Endometrial microvascular endothelial cells (primary cell): ENCODE measurements at regions not wholly inside any gene's neighbourhood (a gene's known extent, or its start where the extent isn't known, plus 50 kb on each side); places are given as distances from the start of the nearest gene placed in this dataset.

Experiments used
- in situ Hi-C: cut with HindIII; loops from 2 replicates; pipeline ENCODE4 v1.10.0; 2017; ENCODE audit warnings: low sequenced_read_pairs, low pct_unique_long_range_greater_than_20kb; ENCODE audit errors: inconsistent ontology term

GRCh38 chr6:44717431-44717830 lies 329.9 kb downstream of the CDC5L start:
- in situ Hi-C loops, result no loop called here

GRCh38 chr6:44721954-44722578 lies 334.6 kb downstream of the CDC5L start:
- in situ Hi-C loops, result no loop called here

- in situ Hi-C loops, result no loop called here
These were observed 335.2 kb downstream of the CDC5L start for GRCh38 chr6:44722736-44723135.

GRCh38 chr6:44723439-44724197 lies 336.1 kb downstream of the CDC5L start:
- in situ Hi-C loops, result no loop called here

GRCh38 chr6:44725070-44725469 lies 337.6 kb downstream of the CDC5L start:
- in situ Hi-C loops, result no loop called here

GRCh38 chr6:44727651-44728630 lies 340.4 kb downstream of the CDC5L start:
- in situ Hi-C loops, result no loop called here

- in situ Hi-C loops, result no loop called here
These were observed 343.4 kb downstream of the CDC5L start for GRCh38 chr6:44730771-44731391.

- in situ Hi-C loops, result no loop called here
These were observed 344.1 kb downstream of the CDC5L start for GRCh38 chr6:44731485-44732095.

- in situ Hi-C loops, result no loop called here
These were observed 344.7 kb downstream of the CDC5L start for GRCh38 chr6:44732243-44732642.

GRCh38 chr6:44733126-44733525 lies 345.6 kb downstream of the CDC5L start:
- in situ Hi-C loops, result no loop called here

- in situ Hi-C loops, result no loop called here
These were observed 346.4 kb downstream of the CDC5L start for GRCh38 chr6:44733868-44734267.

- in situ Hi-C loops, result no loop called here
These were observed 347.6 kb downstream of the CDC5L start for GRCh38 chr6:44734886-44735629.

- in situ Hi-C loops, result no loop called here
These were observed 348.1 kb downstream of the CDC5L start for GRCh38 chr6:44735630-44735963.

- in situ Hi-C loops, result no loop called here
These were observed 349.8 kb downstream of the CDC5L start for GRCh38 chr6:44737341-44737740.

- in situ Hi-C loops, result no loop called here
These were observed 350.5 kb downstream of the CDC5L start for GRCh38 chr6:44737829-44738528.

- in situ Hi-C loops, result no loop called here
These were observed 351.2 kb downstream of the CDC5L start for GRCh38 chr6:44738601-44739146.

- in situ Hi-C loops, result no loop called here
These were observed 351.7 kb downstream of the CDC5L start for GRCh38 chr6:44739181-44739580.
